Renal pelvis (tissue), 1 donor: ENCODE measurements at regions not wholly inside any gene's neighbourhood (a gene's known extent, or its start where the extent isn't known, plus 50 kb on each side); places are given as distances from the start of the nearest gene placed in this dataset.

ENCODE experiments used
- DNase-seq: peaks from one replicate; pipeline ENCODE4 v3.0.0-alpha.2; 2013

DNA sequence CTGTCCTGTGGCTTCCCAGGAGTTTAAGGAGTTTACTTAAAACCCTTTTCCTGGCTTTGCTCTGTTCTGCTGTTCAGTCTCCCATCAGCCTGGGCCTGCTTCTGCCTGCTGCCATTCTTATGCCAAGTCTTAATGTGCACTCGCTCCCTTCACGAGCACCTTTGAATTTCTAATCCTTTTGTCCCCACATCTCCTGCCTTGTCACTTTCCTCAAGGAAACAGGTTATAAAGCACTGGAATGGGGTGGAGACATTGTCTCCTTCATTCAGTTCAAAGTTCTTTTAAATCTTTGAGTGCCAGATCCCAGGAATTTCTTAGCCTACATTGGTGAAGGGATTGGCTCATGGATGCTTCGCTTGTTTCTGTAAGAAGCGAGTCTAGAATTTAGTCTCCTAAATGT lies 87.2 kb upstream of the LIFR start:
- no peak for DNase-seq

DNA sequence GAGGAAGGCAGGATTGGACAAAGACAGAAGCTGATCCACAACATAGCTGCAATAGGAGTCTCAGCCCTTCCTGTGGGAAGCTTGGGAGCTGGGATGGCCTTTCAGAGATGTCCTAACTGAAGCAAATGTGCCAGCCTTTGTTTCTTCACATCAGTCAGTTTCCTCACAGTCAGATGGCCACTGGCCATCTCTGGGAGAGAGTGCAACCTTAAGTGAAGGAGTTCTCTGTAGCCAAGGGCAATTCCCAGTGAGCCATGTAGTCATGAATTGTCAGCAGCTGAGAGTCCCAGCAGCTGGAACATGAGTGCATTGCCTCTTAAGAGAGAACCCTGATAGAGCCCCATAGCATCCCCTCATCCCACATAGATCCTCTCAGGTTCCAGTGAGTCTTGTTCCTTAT lies 89.1 kb upstream of the LIFR start:
- no peak for DNase-seq

DNA sequence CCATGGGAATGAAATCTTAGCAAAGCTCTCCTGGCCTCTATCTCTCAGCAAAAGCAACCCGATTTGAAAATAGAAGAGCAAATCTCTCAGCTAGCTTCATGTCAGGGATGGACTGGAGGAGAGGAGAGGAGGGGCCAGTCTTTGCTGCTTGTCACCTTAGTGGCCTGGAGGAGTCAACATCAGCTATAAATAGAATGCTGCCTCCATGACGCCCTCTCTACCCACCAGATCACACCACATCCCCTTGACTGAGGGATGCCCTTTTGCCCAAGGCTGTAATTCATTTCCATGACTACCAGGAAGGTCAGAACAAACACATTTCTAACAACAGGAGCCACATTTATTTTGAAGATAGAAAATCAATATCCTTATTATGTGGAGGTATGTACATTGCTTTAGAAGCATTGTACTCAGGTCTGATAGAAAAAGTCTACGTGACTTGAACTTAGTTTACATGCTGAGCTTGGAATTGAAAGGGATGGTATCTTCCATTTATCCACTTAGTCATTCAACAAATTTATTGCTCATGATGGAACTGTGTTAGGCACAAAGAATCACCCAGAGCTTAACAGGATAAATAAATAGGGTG lies 92.4 kb upstream of the LIFR start:
- DNase-seq: no peak

- DNase-seq: no peak
Measured at GRCh38 chr5:38650540-38650939, 94.1 kb upstream of the LIFR start.

DNA sequence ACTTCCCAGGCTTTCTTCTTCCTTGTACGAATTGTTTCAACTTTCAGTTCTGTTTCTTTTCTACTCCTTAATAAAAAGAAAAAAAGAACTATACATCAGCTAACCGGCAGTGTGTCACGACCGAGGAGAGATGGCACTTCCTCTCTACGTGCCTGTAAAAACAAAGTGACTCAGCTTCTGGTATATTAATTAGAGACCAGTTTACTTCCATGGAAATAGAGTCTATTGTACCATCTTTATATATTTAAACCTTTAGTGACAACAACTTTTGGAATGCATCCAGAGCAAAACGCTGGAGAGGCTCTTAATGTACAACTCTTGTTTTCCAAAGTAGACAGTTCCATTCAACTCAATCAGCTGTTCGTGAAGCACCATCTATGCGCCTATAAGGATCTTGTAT lies 94.5 kb upstream of the LIFR start:
- DNase-seq: no peak

DNA sequence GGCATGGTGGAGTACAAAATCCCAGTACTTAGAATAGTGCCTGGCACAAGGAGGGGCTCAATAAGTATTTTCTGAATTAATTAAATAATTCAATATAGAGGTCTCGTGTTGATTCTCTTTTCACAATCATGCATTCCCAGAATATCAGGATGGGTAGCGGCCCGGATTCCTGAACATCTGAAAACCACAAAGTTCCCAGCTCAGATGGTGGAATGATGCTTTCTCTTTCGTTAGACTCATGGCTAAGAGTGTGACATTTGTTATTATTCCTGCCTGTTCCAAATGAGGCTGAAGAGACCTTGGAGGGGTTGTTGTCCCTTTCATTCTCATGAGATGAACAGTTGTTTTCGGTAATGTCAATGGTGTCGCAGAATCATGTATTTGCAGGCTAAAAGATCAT lies 95.4 kb upstream of the LIFR start:
- no peak for DNase-seq

DNA sequence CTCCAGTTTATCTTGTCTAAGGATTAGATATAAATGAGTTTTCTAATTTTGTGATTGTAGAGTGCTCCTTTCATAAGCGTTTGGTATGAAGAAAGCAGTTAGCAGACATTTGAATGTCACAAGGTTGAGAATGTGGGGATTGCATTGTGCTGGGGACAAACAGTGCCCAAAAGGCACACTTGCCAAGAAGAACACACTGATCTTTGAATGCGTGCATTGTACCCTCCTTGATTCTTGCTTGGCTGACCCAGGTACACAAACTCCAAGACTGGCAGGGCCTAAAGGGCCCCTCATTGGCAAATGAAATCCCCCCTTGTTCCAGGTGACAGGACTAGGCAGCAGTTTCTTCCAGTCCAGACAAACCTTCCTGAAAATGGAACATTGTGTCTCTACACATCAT lies 96.9 kb upstream of the LIFR start:
- DNase-seq: no peak

DNA sequence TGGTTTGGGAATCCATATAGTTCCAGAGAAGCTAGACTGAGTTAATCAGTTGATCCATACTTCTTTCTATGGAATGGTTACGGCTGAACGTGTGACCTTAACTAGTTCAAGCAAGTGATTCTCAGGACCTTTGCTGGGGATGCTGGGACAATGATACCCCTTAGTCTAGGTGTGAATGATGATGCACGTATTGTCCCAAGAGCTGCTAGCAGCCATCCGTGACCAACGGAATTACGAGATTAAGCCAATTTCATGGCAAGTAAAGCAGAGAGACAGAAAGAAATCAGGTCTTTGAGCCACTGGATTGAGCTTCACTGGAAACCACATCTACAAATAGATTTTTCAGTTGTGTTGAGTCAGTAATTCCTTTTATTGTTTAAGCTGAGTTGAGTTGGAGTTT lies 99.2 kb upstream of the LIFR start:
- no peak for DNase-seq

GRCh38 chr5:38656568-38656967 lies 100.1 kb upstream of the LIFR start:
- no peak for DNase-seq

DNA sequence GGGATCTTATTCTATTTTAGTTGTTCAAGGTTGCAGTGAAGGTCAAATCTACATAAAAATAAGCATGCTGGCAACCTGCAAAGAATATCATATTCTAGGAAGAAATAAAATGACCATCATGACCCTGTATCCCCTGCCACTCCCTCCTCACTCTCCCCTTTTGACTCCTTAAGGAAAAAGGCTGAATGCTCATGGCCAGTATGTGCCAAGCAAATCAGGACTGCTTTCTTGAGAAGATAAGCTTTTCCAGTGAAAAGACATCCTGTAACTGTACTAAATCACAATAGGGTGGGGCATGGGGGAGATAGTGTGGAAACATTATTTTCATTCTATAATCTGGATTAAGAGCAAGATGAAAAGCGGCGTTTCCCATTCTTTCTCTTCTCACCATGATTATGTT lies 100.6 kb upstream of the LIFR start:
- DNase-seq: no peak

DNA sequence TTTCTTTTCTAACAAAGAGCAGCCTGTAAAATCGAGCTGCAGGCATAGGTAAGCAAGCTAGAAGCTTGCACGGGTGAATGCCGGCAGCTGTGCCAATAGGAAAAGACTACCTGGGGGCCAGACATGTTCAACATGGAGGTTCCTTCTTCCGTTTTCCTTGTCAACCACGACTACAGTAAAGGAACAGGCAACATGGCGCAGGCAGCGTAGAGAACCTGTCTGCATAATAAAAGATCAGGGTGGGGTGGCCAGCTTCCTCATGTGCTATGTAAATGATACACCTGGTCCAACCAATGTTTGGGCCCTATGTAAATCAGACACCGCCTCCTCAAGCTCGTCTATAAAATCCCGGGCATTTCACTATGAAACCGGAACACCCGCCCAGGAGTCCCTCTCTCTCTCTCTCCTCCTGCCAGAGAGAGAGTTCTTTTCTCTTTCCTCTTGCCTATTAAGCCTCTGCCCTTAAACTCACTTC lies 103.8 kb upstream of the LIFR start:
- DNase-seq: peak; percentile 71

GRCh38 chr5:38662090-38662489 lies 105.6 kb upstream of the LIFR start:
- DNase-seq: no peak

DNA sequence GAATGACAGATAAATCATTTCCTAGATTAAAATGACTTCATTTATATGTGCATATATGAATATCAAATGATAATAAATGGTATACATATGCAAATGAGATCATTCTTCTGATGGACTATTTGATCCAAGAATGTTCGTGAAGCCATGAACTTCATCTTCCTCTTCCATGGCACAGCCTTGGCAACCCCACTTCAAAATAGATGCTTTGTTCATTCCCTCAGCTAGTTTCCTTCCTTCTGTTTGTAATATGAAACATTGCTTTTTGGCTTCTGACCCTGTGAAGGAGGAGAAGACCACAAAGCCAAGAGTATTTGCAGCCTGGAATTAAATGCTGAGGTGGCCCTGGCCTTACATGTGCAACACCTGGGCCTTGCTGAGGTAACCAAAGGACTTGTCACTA lies 106.8 kb upstream of the LIFR start:
- no peak for DNase-seq

- no peak for DNase-seq
Measured at GRCh38 chr5:38666668-38667498, 110.4 kb upstream of the LIFR start.

DNA sequence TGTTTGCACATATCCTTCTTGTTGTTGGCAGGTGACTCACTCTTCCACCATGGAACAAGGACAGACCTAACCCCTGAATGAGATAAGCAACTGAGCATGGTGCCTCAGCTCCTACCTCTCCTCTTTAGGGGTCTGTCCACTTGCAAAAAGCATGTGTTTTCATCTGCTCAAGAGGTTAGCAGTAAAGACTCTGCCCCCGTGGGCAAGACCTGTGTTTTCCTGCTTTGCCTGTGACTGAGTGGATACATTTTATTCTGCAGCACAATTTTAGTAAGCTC lies 111.0 kb upstream of the LIFR start:
- DNase-seq: no peak

- DNase-seq: no peak
Measured at GRCh38 chr5:38669361-38669880, 113.0 kb upstream of the LIFR start.

DNA sequence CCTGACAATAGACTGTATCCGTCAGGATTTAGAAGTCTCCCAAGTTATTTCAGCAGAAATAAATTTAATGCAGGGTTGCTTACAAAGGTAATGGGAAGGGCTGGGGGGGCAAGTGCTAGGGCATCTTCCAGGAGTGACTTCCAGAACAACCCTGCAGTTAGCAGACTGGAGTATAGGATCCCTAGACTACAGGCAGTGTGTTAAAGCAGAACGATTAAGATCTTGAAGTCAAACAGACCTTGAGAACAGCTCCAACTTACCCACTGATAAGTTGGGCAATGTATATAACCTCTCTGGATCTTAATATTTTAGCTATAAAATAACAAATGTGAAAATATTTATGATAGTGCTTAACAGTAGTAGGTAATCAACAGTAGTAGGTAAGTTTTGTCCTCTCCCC lies 113.6 kb upstream of the LIFR start:
- no peak for DNase-seq

DNA sequence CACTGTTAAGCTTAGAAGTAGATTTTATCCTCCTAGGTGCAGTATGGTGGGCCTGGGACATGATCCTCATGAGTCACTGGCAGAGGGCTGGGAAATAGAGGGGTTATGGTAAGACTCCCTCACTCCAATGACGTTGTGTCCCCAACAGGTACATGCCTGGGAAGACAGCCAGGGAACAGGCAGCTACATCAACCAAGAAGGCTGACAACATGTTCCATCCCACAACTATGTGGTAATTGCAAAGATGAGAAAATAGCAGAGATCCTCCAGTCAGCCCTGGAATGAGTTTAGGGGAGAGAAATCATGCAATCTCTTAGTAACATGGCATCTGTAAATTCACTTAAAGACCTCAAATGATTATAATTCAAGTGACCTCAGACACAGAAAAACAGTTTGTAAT lies 114.4 kb upstream of the LIFR start:
- no peak for DNase-seq

DNA sequence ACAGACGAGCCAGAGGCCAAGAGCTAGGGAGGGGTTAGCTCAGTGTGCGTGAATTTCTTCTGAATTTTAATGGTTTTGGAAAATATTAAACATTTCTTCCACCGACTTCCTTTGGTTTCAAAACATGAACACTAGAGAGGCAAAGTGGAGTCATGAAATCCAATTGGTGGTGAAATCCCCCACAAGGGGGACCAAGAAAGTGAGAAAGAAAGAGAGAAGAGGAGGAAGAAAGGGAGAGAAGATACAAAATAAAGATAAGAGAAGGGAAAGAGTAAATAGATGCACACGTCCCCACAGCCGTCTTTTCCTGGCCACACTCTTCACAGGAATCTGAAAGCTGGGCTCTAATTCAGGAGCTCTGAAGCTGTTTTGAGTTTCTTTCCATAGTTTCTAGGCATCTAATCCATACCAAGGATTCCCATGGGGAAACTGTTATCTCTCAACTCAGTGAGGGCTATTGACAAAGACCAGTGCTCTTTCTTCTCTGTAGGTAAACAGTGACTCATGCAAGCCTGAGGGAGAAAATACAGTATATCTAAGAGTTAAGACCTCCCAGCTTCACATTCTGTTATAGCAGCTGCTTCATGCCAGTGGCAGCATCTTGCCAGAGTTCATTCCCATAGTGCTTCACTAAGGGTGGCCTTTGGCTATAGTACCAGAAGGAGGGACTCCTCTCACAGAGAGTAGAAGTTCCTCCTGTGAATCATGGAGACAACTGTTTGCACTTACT lies 115.8 kb upstream of the LIFR start:
- DNase-seq: no peak

- no peak for DNase-seq
Measured at GRCh38 chr5:38673671-38674071, 117.2 kb upstream of the LIFR start.

- DNase-seq: no peak
Measured at GRCh38 chr5:38675443-38675842, 119.0 kb upstream of the LIFR start.

- DNase-seq: no peak
Measured at GRCh38 chr5:38677636-38678035, 121.2 kb upstream of the LIFR start.

DNA sequence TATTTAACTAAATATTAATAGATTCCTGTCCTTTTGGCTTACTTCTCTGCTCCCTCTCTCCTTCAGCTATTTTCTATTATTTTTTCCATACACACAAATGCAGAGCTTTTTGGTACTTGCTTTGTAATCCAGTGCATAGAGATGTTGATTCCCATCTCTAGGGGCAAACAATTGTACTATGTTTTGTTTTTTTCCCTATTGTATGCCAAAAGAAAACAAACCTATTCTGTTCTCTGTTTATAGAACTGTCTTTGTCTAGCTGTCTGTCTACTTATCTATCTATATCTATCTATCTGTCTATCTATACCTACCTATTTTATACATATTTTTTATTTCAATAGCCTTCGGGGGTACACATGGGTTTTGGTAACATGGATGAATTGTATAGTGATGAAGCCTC lies 121.6 kb upstream of the LIFR start:
- no peak for DNase-seq
